IMR-90 (cell line): ENCODE measurements at regions not wholly inside any gene's neighbourhood (a gene's known extent, or its start where the extent isn't known, plus 50 kb on each side); places are given as distances from the start of the nearest gene placed in this dataset.

Experiments
- ATAC-seq: fragments of 200-7000 bp; cut with Tn5 transposase; 2 replicates; pipeline ENCODE4 v1.9.1; 2020; ENCODE audit warnings: low read depth, mild to moderate bottlenecking, moderate library complexity
- BruUV-seq: library from RNA; stranded (reverse); fragments of 400-500 nt; replicated peaks from 2 replicates; lab custom pipeline; 2021; lab: Mats Ljungman, UMichigan
- CTCF ChIA-PET: fragments of 300-600 bp; formaldehyde crosslinking; extraction: SDS; loops from one replicate; lab custom pipeline; 2021; ENCODE audit warnings: antibody characterized with exemption; lab: Yijun Ruan, JAX
- POLR2A ChIA-PET: fragments of 300-600 bp; sonication (Branson Sonifier 250); formaldehyde crosslinking; loops from one replicate; lab custom pipeline; 2022; ENCODE audit warnings: antibody characterized with exemption; ENCODE audit not compliant: unreplicated experiment; lab: Charles Lee
- DNase-seq: peaks from one replicate; pipeline ENCODE4 v3.0.0; 2013
- H2AFZ ChIP-seq: replicated peaks from 2 replicates; pipeline ENCODE3; 2013; ENCODE audit warnings: low read length, mild to moderate bottlenecking; ENCODE audit not compliant: poor library complexity
- H2AK5ac ChIP-seq: 2 replicates; pipeline ENCODE4 v1.6.1; 2013; ENCODE audit warnings: low read depth, low read length, inconsistent platforms
- H2AK9ac ChIP-seq: replicated peaks from 2 replicates; pipeline ENCODE3; 2013; ENCODE audit warnings: mild to moderate bottlenecking, low read depth, low read length, moderate library complexity; ENCODE audit not compliant: poor library complexity
- H2BK120ac ChIP-seq: 2 replicates; pipeline ENCODE4 v1.6.1; 2013; ENCODE audit warnings: low read depth, low read length, inconsistent platforms
- H2BK15ac ChIP-seq: 3 replicates; pipeline ENCODE4 v1.6.1; 2013; ENCODE audit warnings: low read depth, low read length, inconsistent platforms
- H2BK20ac ChIP-seq: 2 replicates; pipeline ENCODE4 v1.6.1; 2013; ENCODE audit warnings: low read depth, mild to moderate bottlenecking, inconsistent platforms, low read length, moderate library complexity
- H2BK5ac ChIP-seq: 2 replicates; pipeline ENCODE4 v1.6.1; 2013; ENCODE audit warnings: mild to moderate bottlenecking, low read depth, low read length, inconsistent platforms; ENCODE audit not compliant: poor library complexity, severe bottlenecking
- H3K14ac ChIP-seq: replicated peaks from 2 replicates; pipeline ENCODE4 v1.6.1; 2013; ENCODE audit warnings: low read depth, low read length, inconsistent platforms
- H3K18ac ChIP-seq: 2 replicates; pipeline ENCODE4 v1.6.1; 2013; ENCODE audit warnings: low read depth, low read length, control low read depth
- H3K23ac ChIP-seq: 2 replicates; pipeline ENCODE4 v1.6.1; 2013; ENCODE audit warnings: low read depth, low read length, inconsistent platforms
- H3K27ac ChIP-seq: 2 replicates; pipeline ENCODE4 v1.5.1; 2013; ENCODE audit warnings: mild to moderate bottlenecking, control low read depth, low read length; ENCODE audit not compliant: insufficient read depth
- H3K27me3 ChIP-seq: 2 replicates; pipeline ENCODE4 v1.6.1; 2013; ENCODE audit warnings: low read length; ENCODE audit not compliant: control insufficient read depth, insufficient read depth
- H3K36me3 ChIP-seq: 2 replicates; pipeline ENCODE4 v1.6.1; 2013; ENCODE audit warnings: low read length, mixed read lengths; ENCODE audit not compliant: control insufficient read depth, insufficient read depth
- H3K4ac ChIP-seq: 2 replicates; pipeline ENCODE4 v1.6.1; 2013; ENCODE audit warnings: low read depth, low read length, inconsistent platforms
- H3K4me1 ChIP-seq: 2 replicates; pipeline ENCODE4 v1.6.1; 2013; ENCODE audit warnings: low read length, mixed read lengths; ENCODE audit not compliant: control insufficient read depth, insufficient read depth
- H3K4me2 ChIP-seq: 2 replicates; pipeline ENCODE4 v1.6.1; 2013; ENCODE audit warnings: low read depth, mild to moderate bottlenecking, control low read depth, low read length, moderate library complexity
- H3K4me3 ChIP-seq: 2 replicates; pipeline ENCODE4 v1.5.1; 2013; ENCODE audit warnings: low read depth, mild to moderate bottlenecking, control low read depth, low read length, moderate library complexity; ENCODE audit not compliant: insufficient read depth
- H3K56ac ChIP-seq: 2 replicates; pipeline ENCODE4 v1.6.1; 2013; ENCODE audit warnings: low read length, inconsistent platforms; ENCODE audit not compliant: insufficient read depth; ENCODE audit errors: extremely low read depth
- H3K79me1 ChIP-seq, 2 experiments: 2 replicates each; pipeline ENCODE4 v1.6.1; 2013; ENCODE audit warnings: low read length in 2 of 2, inconsistent platforms in 1 of 2, low read depth in 1 of 2
- H3K9ac ChIP-seq: 2 replicates; pipeline ENCODE4 v1.6.1; 2013; ENCODE audit warnings: low read depth, low read length, control low read depth
- H3K9me1 ChIP-seq: 2 replicates; pipeline ENCODE4 v1.6.1; 2013; ENCODE audit warnings: low read length, inconsistent platforms; ENCODE audit not compliant: insufficient read depth
- H3K9me3 ChIP-seq: 2 replicates; pipeline ENCODE4 v1.6.1; 2013; ENCODE audit warnings: low read length; ENCODE audit not compliant: control insufficient read depth, insufficient read depth
- H4K20me1 ChIP-seq: 2 replicates; pipeline ENCODE4 v1.6.1; 2013; ENCODE audit warnings: low read length, inconsistent platforms; ENCODE audit not compliant: insufficient read depth
- H4K5ac ChIP-seq: 2 replicates; pipeline ENCODE4 v1.6.1; 2013; ENCODE audit warnings: mild to moderate bottlenecking, low read depth, low read length, control low read depth
- H4K8ac ChIP-seq, 2 experiments: 2 replicates each; pipeline ENCODE4 v1.6.1; 2013; ENCODE audit warnings: low read depth in 2 of 2, low read length in 2 of 2, control low read depth in 1 of 2, inconsistent platforms in 1 of 2
- H4K91ac ChIP-seq: 2 replicates; pipeline ENCODE4 v1.6.1; 2013; ENCODE audit warnings: low read depth, low read length, inconsistent platforms; ENCODE audit not compliant: insufficient read depth
- BHLHE40 ChIP-seq: fragments of 150-350 bp; IDR thresholded peaks from 2 replicates; pipeline ENCODE4 v1.6.1; 2016; ENCODE audit warnings: mild to moderate bottlenecking, low read depth, low read length
- CEBPB ChIP-seq: IDR thresholded peaks from 2 replicates; pipeline ENCODE4 v1.6.1; 2012; ENCODE audit warnings: low read depth, low read length, improper control_type of control experiment
- CHD1 ChIP-seq: IDR thresholded peaks from 2 replicates; pipeline ENCODE4 v1.6.1; 2012; ENCODE audit warnings: low read depth, low read length, improper control_type of control experiment
- MAFK ChIP-seq: IDR thresholded peaks from 2 replicates; pipeline ENCODE4 v1.6.1; 2012; ENCODE audit warnings: low read depth, low read length, improper control_type of control experiment
- MAZ ChIP-seq: IDR thresholded peaks from 2 replicates; pipeline ENCODE4 v1.6.1; 2012; ENCODE audit warnings: low read depth, mild to moderate bottlenecking, low read length, improper control_type of control experiment, moderate library complexity, borderline replicate concordance
- MXI1 ChIP-seq: IDR thresholded peaks from 2 replicates; pipeline ENCODE4 v1.6.1; 2012; ENCODE audit warnings: low read depth, mild to moderate bottlenecking, low read length, moderate library complexity, borderline replicate concordance
- RCOR1 ChIP-seq: IDR thresholded peaks from 2 replicates; pipeline ENCODE4 v1.6.1; 2012; ENCODE audit warnings: mild to moderate bottlenecking, low read length, improper control_type of control experiment; ENCODE audit not compliant: insufficient replicate concordance
- RFX5 ChIP-seq: IDR thresholded peaks from 2 replicates; pipeline ENCODE4 v1.8.0; 2012; ENCODE audit warnings: low read depth, mild to moderate bottlenecking, low read length, moderate library complexity
- USF2 ChIP-seq: fragments of 150-350 bp; IDR thresholded peaks from 2 replicates; pipeline ENCODE4 v1.6.1; 2017; ENCODE audit warnings: mild to moderate bottlenecking, antibody characterized with exemption, low read length, low read depth
- WGBS, 2 experiments: methylation state at CpG; one replicate each; pipeline versions ENCODE4 v1.1.5 to v1.1.7; 2013; ENCODE audit warnings: missing lambda C conversion rate in 2 of 2; ENCODE audit not compliant: insufficient read length in 1 of 2; ENCODE audit errors: extremely low coverage in 2 of 2; 5-methylcytosine and 5-hydroxymethylcytosine counted together
- dilution Hi-C: fragments of 300-500 bp; cut with HindIII; formaldehyde crosslinking; loops from one replicate; pipeline ENCODE4 v1.14.3; 2018; ENCODE audit warnings: low sequenced_read_pairs; ENCODE audit not compliant: unreplicated experiment
- in situ Hi-C: fragments of 300-500 bp; cut with MboI; formaldehyde crosslinking; loops from 3 replicates; pipeline ENCODE4 v1.14.3; 2019; ENCODE audit warnings: low sequenced_read_pairs, inconsistent platforms, mixed read lengths
- intact Hi-C: fragments of 100-400 bp; cut with micrococcal nuclease; formaldehyde crosslinking; loops from 2 replicates; pipeline ENCODE4 v1.10.0; 2022

- H3K4me1 ChIP-seq, result no peaks in the 10 kb centered on the region
- H3K18ac ChIP-seq, result no peak overlapping the region
- TF ChIP-seq RCOR1 (no peak), USF2 (no peak), MAFK (no peak), MXI1 (no peak), RFX5 (no peak), BHLHE40 (no peak), MAZ (no peak), CEBPB (no peak), CHD1 (no peak)
- H4K8ac ChIP-seq, result no peak overlapping the region
- no peak overlapping the region for H2AFZ ChIP-seq
- H2AK9ac ChIP-seq, result no peak overlapping the region
- no peak overlapping the region for H3K23ac ChIP-seq
- no peak overlapping the region for H3K9ac ChIP-seq
- H3K4me3 ChIP-seq, result no peak overlapping the region
- H2AK5ac ChIP-seq, result no peak overlapping the region
- no peak overlapping the region for H2BK5ac ChIP-seq
- ATAC-seq (no peak), DNase-seq (no peak)
- no peaks in the 10 kb centered on the region for H3K79me1 ChIP-seq
- no peak overlapping the region for H3K14ac ChIP-seq
- H3K9me3 ChIP-seq, result no peaks in the 10 kb centered on the region
- intact Hi-C loops, result no loop called here
- in situ Hi-C loops, result loop anchor here (25.0 kb wide), 1 partner anchor 377 kb away; no protein-coding TSS in a partner anchor
- no peak overlapping the region for H2BK20ac ChIP-seq
- 100% methylated on average over 1 of the region's 2 CpGs; no CpG with 5 or more reads in 1 of the 2 experiments for WGBS, 2 experiments
- dilution Hi-C loops, result no loop called here
- ChIA-PET CTCF (interaction anchor here (1.1 to 1.2 kb wide), 2 partner anchors 58 to 133 kb away, joined by 3 read pairs; no protein-coding TSS in a partner anchor), POLR2A (no interaction called here)
- no peak overlapping the region for H4K91ac ChIP-seq
- H3K9me1 ChIP-seq, result no peaks in the 10 kb centered on the region
- no peak overlapping the region for H2BK15ac ChIP-seq
- no peak overlapping the region for H2BK120ac ChIP-seq
- H4K5ac ChIP-seq, result no peak overlapping the region
- H3K27me3 ChIP-seq, result no peaks in the 10 kb centered on the region
- H3K56ac ChIP-seq, result no peak overlapping the region
- H3K27ac ChIP-seq, result no peak overlapping the region
- no peak overlapping the region for H3K4me2 ChIP-seq
- BruUV-seq, result no TSS peak
- no peaks in the 10 kb centered on the region for H4K20me1 ChIP-seq
- no peak overlapping the region for H3K4ac ChIP-seq
- H3K36me3 ChIP-seq, result no peaks in the 10 kb centered on the region
Observed at GRCh38 chr12:65689508-65689907, 134.8 kb upstream of the HMGA2 start.
